Testis (tissue), 2 donors: ENCODE measurements at regions not wholly inside any gene's neighbourhood (a gene's known extent, or its start where the extent isn't known, plus 50 kb on each side); places are given as distances from the start of the nearest gene placed in this dataset.

Source experiments
- DNase-seq: peaks from one replicate; pipeline ENCODE4 v3.0.0-alpha.2; 2019
- H3K27ac ChIP-seq, 2 donors: fragments of 200-600 bp; sonication (generic); one replicate each; pipeline ENCODE4 v1.5.1; 2019
- H3K27me3 ChIP-seq: fragments of 200-600 bp; sonication (generic); one replicate; pipeline ENCODE4 v1.5.1; 2019
- H3K36me3 ChIP-seq: fragments of 200-600 bp; sonication (generic); one replicate; pipeline ENCODE4 v1.5.1; 2017; ENCODE audit warnings: low read depth; ENCODE audit errors: missing control alignments
- H3K4me1 ChIP-seq: fragments of 200-600 bp; sonication (generic); one replicate; pipeline ENCODE4 v1.5.1; 2019
- H3K4me3 ChIP-seq, 2 donors: fragments of 200-600 bp; sonication (generic); one replicate each; pipeline ENCODE4 v1.5.1; 2017 to 2019
- H3K9me3 ChIP-seq: fragments of 200-600 bp; sonication (generic); one replicate; pipeline ENCODE4 v1.5.1; 2017
- POLR2A ChIP-seq: fragments of 450-650 bp; IDR thresholded peaks from one replicate; pipeline ENCODE4 v1.6.1; 2017; ENCODE audit warnings: antibody characterized with exemption, mild to moderate bottlenecking, moderate library complexity
- WGBS, 2 donors: methylation state at CpG; one replicate each; pipeline ENCODE4 v1.1.5; 2018; 5-methylcytosine and 5-hydroxymethylcytosine counted together
- intact Hi-C: fragments of 100-400 bp; cut with DNase I; formaldehyde crosslinking; loops from one replicate; pipeline ENCODE4 v1.15.1; 2023; ENCODE audit warnings: low total_unique reads
- TF ChIP-seq, protein P1 (sequence below), 3 experiments: fragments of 450-650 bp in 2 of 3; fragments of 200-600 bp in 1 of 3; sonication (generic) in 1 of 3; IDR thresholded peaks; one replicate each; pipeline ENCODE4 v1.5.1; 2016 to 2019; ENCODE audit warnings: antibody characterized with exemption in 3 of 3, mild to moderate bottlenecking in 2 of 3, moderate library complexity in 1 of 3

DNA sequence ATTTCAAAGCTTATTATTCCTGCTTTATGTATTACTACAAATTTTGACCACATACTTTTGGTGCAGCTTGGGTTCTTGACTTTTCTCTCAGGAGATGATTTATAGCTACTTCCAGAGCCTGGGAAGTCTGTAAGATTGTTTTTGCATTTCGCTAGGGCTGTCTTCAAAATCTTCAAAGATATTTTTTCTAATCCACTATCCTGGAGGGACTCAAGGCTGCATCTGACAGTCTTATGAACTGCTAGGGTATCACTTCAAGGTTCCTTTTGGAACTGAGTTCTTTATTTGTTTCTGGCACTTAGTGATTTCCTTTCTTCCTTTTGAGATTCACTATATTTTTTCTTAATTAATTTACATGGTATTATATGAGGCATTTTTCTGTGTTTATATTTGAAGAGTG lies 90.0 kb upstream of the LYPLAL1 start:
- Histone ChIP-seq H3K4me3 (no peak overlapping the region), H3K27me3 (no peaks in the 10 kb centered on the region), H3K4me1 (no peaks in the 10 kb centered on the region), H3K9me3 (no peaks in the 10 kb centered on the region), H3K36me3 (no peaks in the 10 kb centered on the region), H3K27ac (no peak overlapping the region)
- no peak for DNase-seq
- intact Hi-C loops = no loop called here
- TF ChIP-seq POLR2A = no peak
- TF ChIP-seq, protein P1, sequence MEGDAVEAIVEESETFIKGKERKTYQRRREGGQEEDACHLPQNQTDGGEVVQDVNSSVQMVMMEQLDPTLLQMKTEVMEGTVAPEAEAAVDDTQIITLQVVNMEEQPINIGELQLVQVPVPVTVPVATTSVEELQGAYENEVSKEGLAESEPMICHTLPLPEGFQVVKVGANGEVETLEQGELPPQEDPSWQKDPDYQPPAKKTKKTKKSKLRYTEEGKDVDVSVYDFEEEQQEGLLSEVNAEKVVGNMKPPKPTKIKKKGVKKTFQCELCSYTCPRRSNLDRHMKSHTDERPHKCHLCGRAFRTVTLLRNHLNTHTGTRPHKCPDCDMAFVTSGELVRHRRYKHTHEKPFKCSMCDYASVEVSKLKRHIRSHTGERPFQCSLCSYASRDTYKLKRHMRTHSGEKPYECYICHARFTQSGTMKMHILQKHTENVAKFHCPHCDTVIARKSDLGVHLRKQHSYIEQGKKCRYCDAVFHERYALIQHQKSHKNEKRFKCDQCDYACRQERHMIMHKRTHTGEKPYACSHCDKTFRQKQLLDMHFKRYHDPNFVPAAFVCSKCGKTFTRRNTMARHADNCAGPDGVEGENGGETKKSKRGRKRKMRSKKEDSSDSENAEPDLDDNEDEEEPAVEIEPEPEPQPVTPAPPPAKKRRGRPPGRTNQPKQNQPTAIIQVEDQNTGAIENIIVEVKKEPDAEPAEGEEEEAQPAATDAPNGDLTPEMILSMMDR (IDR thresholded peaks at IDR 0.05) = no peak
- 52 to 78% methylated on average over 1 of the region's 1 CpG for WGBS, 2 donors

DNA sequence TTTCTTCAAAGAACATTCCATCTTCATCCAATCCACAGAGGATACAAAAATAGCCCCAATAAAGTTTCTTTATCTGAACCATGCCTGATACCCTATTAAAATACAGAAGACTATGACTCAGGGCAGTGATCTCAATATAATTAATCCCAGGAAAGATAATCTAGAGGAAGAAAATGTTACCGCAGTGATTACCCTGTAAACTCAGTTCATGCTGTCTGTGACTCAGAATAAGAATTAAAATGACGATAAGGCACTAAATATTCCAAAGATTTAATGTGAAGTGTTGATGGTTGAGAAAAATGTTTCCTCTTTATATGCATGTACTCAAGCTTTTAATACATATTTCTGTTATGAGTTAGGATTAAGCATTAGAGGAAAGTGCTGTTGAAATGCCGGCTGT lies 88.6 kb upstream of the LYPLAL1 start:
- WGBS, 2 donors = 68 to 71% methylated on average over 3 of the region's 3 CpGs
- TF ChIP-seq, protein P1 (IDR thresholded peaks at IDR 0.05) = no peak
- TF ChIP-seq POLR2A = no peak
- no peak for DNase-seq
- no peak overlapping the region for H3K27ac ChIP-seq
- H3K27me3 ChIP-seq = no peaks in the 10 kb centered on the region
- H3K9me3 ChIP-seq = no peaks in the 10 kb centered on the region
- H3K4me3 ChIP-seq = no peak overlapping the region
- no peaks in the 10 kb centered on the region for H3K4me1 ChIP-seq
- intact Hi-C loops = no loop called here
- H3K36me3 ChIP-seq = no peaks in the 10 kb centered on the region

- TF ChIP-seq, protein P1 (IDR thresholded peaks at IDR 0.05) = no peak
- TF ChIP-seq POLR2A = no peak
- Histone ChIP-seq H3K27me3 (no peaks in the 10 kb centered on the region), H3K4me1 (no peaks in the 10 kb centered on the region), H3K36me3 (no peaks in the 10 kb centered on the region), H3K4me3 (no peak overlapping the region), H3K27ac (no peak overlapping the region), H3K9me3 (no peaks in the 10 kb centered on the region)
- WGBS, 2 donors = 77 to 78% methylated on average over 1 of the region's 1 CpG
- no peak for DNase-seq
- intact Hi-C loops = no loop called here
These were observed 87.7 kb upstream of the LYPLAL1 start for GRCh38 chr1:219085988-219086387.

GRCh38 chr1:219086956-219087469 lies 86.7 kb upstream of the LYPLAL1 start:
- WGBS, 2 donors = 30 to 33% methylated on average over 1 of the region's 1 CpG
- Histone ChIP-seq H3K4me1 (no peaks in the 10 kb centered on the region), H3K4me3 (no peak overlapping the region), H3K27me3 (no peaks in the 10 kb centered on the region), H3K36me3 (no peaks in the 10 kb centered on the region), H3K27ac (no peak overlapping the region), H3K9me3 (no peaks in the 10 kb centered on the region)
- TF ChIP-seq, protein P1 (IDR thresholded peaks at IDR 0.05) = no peak
- TF ChIP-seq POLR2A = no peak
- no peak for DNase-seq
- intact Hi-C loops = no loop called here

GRCh38 chr1:219088778-219089557 lies 84.7 kb upstream of the LYPLAL1 start:
- WGBS, 2 donors = 79 to 87% methylated on average over 5 of the region's 5 CpGs
- intact Hi-C loops = no loop called here
- TF ChIP-seq, protein P1 (IDR thresholded peaks at IDR 0.05) = no peak
- TF ChIP-seq POLR2A = no peak
- Histone ChIP-seq H3K4me3 (no peak overlapping the region), H3K27ac (no peak overlapping the region), H3K36me3 (no peaks in the 10 kb centered on the region), H3K9me3 (no peaks in the 10 kb centered on the region), H3K4me1 (no peaks in the 10 kb centered on the region), H3K27me3 (no peaks in the 10 kb centered on the region)
- DNase-seq = peak; percentile 20
